Gastroesophageal sphincter (tissue), 3 donors: ENCODE measurements at regions not wholly inside any gene's neighbourhood (a gene's known extent, or its start where the extent isn't known, plus 50 kb on each side); places are given as distances from the start of the nearest gene placed in this dataset.

Experiments
- EP300 ChIP-seq: sonication (generic); formaldehyde crosslinking; IDR thresholded peaks from one replicate; pipeline ENCODE4 v1.6.1; 2017; ENCODE audit warnings: antibody characterized with exemption, mild to moderate bottlenecking
- POLR2A ChIP-seq, 2 donors: fragments of 450-650 bp; IDR thresholded peaks; one replicate each; pipeline ENCODE4 v1.6.1; 2017; ENCODE audit warnings: antibody characterized with exemption in 2 of 2, mild to moderate bottlenecking in 2 of 2, moderate library complexity in 1 of 2
- TF ChIP-seq, protein P1 (sequence below), 4 experiments: fragments of 200-600 bp in 2 of 4; fragments of 450-650 bp in 2 of 4; sonication (generic) in 1 of 4; IDR thresholded peaks; one replicate each; pipeline ENCODE4 v1.5.1; 2017 to 2019; ENCODE audit warnings: antibody characterized with exemption in 4 of 4, mild to moderate bottlenecking in 2 of 4, moderate library complexity in 2 of 4

DNA sequence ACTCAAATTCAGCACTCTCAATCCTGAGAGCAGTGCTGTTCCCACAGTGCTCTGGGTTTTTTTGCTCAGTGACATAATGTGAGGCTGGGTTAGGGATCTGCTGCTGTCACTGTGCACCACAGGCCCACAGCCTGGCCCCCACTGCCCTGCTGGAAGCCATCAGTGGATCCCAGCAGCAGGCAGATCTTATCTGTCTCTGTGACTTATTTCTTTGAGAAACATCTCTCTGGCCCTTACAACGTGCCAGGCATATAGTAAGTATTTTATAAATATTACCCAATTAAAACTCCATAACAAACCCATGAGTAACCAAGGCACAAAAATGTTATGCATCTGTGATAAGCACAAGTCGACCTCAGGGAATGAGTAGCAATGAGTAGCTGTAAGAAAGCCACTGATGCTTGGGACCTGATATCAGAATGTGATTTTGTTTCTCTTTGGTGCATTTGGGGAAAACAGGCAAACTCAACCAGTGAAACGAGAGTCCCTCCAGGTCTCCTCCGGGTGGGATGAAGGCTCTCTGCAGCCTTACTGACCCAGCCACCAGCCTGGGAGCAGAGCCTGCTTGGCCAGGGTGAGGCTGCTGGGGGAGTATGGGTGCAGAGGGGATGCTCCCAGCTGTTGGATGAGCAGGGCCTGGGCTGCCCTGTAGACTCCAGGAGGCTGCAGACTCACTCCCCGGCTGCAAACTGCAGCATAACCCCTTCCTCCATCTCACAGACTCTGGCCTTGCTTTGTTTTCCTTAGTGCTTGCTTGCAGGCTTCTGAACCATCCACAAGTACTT is 172.7 kb upstream of the LNX1 start:
- TF ChIP-seq POLR2A (IDR thresholded peaks at IDR 0.05) (no peak), EP300 (no peak)
- TF ChIP-seq, protein P1, sequence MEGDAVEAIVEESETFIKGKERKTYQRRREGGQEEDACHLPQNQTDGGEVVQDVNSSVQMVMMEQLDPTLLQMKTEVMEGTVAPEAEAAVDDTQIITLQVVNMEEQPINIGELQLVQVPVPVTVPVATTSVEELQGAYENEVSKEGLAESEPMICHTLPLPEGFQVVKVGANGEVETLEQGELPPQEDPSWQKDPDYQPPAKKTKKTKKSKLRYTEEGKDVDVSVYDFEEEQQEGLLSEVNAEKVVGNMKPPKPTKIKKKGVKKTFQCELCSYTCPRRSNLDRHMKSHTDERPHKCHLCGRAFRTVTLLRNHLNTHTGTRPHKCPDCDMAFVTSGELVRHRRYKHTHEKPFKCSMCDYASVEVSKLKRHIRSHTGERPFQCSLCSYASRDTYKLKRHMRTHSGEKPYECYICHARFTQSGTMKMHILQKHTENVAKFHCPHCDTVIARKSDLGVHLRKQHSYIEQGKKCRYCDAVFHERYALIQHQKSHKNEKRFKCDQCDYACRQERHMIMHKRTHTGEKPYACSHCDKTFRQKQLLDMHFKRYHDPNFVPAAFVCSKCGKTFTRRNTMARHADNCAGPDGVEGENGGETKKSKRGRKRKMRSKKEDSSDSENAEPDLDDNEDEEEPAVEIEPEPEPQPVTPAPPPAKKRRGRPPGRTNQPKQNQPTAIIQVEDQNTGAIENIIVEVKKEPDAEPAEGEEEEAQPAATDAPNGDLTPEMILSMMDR (IDR thresholded peaks at IDR 0.05): no peak
